NCI-H1436 (cell line): ENCODE measurements at regions not wholly inside any gene's neighbourhood (a gene's known extent, or its start where the extent isn't known, plus 50 kb on each side); places are given as distances from the start of the nearest gene placed in this dataset.

Source experiments
- DNase-seq: peaks from one replicate; lab custom pipeline; 2025; lab: John Stamatoyannopoulos, UW

GRCh38 chr2:16085073-16085472, 144.7 kb downstream of the MYCN start:
- no peak for DNase-seq

DNA sequence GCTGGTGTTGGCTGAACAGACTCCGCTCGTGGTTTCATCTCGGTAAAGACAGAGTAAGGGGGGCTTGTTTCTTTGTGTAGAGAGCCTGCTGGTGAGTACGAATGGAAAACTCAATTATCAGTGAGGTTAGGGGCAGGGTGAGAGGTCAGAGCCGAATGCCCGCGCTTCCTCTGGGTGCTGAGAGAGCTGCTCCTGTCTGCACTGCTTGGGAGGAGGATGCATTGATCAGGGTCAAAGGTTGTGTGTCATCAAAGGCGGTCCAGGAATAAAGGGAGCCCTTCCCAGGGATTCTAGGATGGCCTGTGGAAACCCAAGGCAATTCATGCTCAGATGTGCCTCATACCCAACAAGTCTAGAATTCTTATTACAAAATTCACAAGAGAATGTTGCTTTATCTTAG, 143.9 kb downstream of the MYCN start:
- DNase-seq = no peak

- DNase-seq = no peak
Observed at GRCh38 chr2:16082276-16082675, 141.9 kb downstream of the MYCN start.

GRCh38 chr2:16081316-16082200, 141.2 kb downstream of the MYCN start:
- DNase-seq = no peak

GRCh38 chr2:16080516-16080915, 140.2 kb downstream of the MYCN start:
- DNase-seq = no peak

DNA sequence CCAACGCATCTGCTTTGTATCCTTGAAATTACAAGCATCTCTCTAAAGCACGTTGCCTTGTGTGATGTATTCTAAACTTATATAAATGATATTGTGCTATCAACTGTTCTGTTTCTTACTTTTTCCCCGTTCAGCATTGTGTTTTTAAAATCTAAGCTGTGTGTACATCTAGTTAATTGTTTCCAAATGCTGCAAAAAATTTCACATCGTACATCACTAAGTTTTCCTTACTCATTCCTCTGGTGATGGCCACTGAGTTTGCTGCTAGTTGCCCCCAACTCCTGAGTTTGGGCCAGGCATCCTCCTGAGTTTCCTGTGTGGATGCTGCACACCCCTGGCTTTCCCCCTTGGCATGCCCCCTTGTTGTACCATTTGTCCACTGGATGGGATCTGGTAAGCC, 139.7 kb downstream of the MYCN start:
- DNase-seq = no peak

DNA sequence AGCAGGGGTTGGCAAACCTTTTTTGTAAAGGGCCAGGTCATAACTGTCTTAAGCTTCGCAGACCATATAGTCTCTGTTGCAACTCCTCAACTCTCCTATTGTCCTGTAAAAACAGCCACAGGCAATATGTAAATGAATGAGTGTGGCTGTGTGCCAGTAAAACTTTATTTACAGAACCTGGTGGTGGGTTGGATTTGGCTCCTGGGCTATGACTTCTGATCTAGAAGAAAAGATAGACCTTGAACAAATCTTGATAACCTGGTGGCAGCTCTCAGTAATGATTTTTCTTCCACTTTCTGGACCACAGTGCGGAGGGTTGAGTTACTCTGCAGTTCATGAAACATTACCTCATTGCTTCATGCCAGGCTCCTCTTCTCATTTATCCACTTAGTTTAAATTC, 139.3 kb downstream of the MYCN start:
- DNase-seq = no peak

DNA sequence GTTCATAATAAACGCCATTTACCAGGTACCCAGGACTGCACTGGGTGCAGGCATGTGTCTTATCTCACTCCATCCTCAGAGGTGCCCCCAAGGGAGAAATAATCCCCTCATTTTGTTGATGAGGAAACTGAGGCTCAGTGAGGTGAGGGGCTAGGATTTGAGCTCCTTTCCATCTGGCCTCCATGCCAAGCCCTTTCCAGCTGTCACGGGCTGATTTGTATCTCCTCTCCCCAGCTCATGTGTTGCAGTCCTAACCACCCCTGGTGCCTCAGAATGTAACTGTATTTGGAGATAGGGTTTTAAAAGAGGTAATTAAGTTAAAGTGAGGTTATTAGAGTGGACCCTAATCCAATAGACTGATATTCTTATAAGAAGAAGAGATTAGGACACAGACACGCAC, 137.3 kb downstream of the MYCN start:
- DNase-seq = no peak

DNA sequence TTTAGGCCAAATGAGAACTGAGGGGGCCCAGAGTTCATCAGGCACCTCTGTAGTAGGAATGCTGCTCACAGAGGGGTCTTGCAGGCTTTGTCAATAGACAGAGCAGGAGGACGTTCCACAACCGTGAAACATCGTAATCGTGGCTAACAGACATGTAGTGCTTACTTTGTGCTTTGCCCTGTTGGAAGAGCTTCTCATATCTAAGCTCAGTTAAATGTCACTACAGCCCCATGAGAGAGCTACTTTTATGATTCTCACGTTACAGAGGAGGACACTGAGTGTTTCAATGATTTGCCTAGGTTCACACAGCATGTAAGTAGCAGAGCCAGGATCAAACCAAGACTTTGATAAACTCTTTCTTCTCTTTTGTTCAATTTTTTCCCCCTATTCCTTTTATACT, 136.6 kb downstream of the MYCN start:
- DNase-seq = no peak

DNA sequence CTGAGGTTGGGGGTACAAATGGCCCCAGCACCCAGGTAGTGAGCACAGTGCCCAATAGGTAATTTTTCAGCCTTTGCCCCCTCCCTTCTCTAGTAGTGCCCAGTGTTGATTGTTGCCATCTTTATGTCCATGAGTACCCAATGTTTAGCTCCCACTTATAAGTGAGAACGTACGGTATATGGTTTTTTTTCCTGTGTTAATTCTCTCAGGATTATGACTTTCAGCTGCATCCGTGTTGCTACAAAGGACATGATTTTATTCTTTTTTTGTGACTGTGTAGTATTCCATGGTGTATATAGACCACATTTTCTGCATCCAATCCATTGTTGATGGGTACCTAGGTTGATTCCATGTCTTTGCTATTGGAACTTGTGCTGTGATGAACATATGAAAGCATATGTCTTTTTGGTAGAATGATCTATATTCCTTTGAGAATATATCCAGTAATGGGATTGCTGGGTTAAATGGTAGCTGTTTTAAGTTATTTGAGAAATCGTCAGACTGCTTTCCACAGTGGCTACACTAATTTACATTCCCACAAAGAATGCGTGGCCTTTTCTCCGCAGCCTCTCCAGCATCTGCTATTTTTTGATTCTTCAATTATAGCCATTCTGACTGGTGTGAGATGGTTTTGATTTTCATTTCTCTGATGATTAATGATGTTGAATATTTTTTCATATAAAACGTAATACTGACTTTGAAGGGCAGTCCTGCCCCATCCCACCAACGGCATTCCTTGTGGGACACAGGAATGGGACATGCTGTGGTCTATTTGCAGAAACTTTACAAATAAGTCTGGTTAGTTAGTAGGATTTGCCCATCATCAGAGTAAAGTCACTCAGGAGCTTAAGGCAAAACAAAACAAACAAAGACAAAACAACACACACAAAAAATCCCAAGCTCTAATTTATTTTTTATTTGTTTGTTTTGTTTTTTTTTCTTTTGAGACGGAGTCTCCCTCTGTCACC, 135.0 kb downstream of the MYCN start:
- DNase-seq = no peak

DNA sequence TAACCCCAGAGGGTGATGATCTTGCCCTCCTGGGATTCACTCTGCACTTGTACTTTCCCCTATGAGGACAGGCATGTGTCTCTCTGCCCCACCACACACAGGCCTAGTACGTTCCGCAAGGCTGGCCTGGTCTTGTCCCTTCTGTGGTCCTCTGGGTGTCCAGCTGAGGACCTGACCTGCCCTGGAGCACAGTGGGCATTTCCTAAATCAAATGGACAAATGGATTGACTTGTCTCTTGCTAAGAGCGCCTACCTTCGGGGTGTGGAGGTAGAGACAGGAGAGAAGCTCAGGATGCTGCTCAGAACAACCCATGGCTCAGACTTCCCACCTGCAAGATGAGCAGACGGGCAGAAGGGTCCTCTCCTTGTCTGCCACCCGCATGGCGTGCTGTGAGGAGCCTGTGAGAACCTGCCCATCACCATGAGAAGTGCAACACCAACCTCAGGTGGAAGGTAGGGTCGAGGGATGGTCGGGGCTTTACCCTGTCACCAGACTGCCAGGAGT, 133.6 kb downstream of the MYCN start:
- DNase-seq = no peak

- no peak for DNase-seq
Observed at GRCh38 chr2:16073471-16073870, 133.1 kb downstream of the MYCN start.

- DNase-seq = no peak
Observed at GRCh38 chr2:16072638-16073290, 132.4 kb downstream of the MYCN start.

DNA sequence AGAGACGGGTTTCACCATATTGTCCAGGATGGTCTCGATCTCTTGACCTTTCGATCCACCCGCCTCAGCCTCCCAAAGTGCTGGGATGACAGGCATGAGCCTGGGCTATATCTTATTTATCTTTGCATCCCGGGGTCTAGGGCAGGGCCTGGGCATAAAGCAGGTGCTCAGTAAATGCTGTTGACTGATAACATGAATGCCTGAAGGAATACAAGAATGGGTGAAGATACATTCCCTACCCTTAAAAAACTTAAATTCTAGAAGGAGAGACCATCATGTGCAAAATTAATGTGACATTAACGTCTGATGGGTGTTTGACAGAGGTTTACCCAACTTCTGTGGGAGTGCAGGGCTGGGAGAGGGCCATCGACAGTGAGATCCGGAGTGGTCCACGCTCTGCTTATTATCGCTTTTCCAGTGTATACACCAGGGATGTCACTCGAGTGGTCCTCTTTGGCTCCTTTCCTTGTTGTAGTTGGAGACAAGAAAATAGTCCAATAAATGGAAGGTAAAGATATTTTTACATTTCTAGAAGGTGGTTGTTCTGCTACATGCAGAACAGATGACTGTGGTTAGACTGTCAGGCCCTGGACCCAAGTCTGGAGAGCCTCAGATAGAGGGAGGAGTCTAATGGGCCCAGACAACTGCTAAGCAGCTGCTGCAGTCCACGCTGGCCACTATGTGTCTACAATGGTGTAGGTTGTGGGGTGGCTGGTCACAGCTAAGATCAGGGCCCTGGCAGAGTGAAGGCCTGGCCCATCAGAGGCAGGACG, 131.7 kb downstream of the MYCN start:
- DNase-seq = no peak

GRCh38 chr2:16071039-16071864, 130.9 kb downstream of the MYCN start:
- no peak for DNase-seq

- no peak for DNase-seq
Observed at GRCh38 chr2:16070648-16070971, 130.3 kb downstream of the MYCN start.

GRCh38 chr2:16069933-16070647, 129.7 kb downstream of the MYCN start:
- no peak for DNase-seq

DNA sequence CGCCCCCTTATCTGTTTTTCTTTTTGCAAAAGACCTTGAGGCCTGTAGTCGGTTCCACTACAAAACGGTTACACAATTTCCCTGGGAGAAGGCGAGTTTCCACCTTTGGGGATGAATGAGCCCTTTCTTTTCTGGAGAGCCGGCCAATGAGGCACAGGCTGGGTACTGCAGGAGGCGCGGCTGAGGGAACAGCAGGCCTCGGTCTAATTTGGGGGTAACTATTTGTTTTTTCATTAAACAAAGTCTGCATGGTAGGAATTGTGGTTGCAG, 129.2 kb downstream of the MYCN start:
- no peak for DNase-seq

GRCh38 chr2:16068552-16068940, 128.2 kb downstream of the MYCN start:
- no peak for DNase-seq

DNA sequence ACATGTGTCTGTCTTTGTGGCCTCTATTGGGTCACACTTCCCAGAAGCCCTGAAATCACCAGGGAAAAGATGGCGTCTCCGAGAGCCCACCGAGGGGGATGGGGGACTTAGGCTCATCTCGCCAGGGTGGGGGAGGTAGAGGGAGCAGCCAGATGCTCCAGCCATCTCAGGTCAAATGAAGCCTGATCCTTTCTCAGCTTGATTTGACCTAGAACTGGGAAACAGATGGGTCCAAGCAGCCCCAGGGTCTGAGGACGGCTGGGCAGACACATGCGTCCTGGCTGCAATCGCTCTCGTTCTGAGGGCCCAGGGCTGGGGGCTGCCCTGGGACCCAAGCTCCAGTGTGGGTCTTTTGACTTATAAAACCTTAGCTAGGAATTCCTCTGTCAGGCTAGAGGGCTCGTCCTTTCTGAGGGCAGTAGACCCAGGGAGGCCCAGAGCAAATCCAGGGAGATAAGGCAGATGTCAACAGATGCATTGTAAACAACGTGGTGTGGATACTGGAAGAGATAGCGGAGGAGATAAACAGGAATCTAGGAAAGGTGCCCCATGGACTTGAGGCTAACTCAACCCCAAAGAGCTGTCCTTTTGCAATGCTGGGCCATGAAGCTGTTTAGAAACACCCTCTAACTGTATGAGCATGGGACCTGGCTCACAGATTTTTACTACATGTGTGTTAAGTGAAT, 127.7 kb downstream of the MYCN start:
- no peak for DNase-seq
